ENCODE measurements at regions not wholly inside any gene's neighbourhood (a gene's known extent, or its start where the extent isn't known, plus 50 kb on each side); places are given as distances from the start of the nearest gene placed in this dataset.
"Not testable (repeated sequence)": the region's sequence is repeated elsewhere in the genome, so short reads cannot be mapped to it uniquely, and the experiment has no call there.

GRCh38 chr2:64880193-64880951 lies 108.8 kb upstream of the SLC1A4 start:
- TF ChIP-seq CTCF (IDR thresholded peaks at IDR 0.05) = no peak
- ATAC-seq (no peak), DNase-seq (no peak)
- intact Hi-C loops (cut with DNase I, micrococcal nuclease) = no loop called here
- H3K36me3 ChIP-seq (ENCODE audit: low read depth) = no peaks in the 10 kb centered on the region
- no peaks in the 10 kb centered on the region for H3K9me3 ChIP-seq
- H3K4me3 ChIP-seq = no peak overlapping the region
- H3K4me1 ChIP-seq (ENCODE audit: low read depth) = no peaks in the 10 kb centered on the region

DNA sequence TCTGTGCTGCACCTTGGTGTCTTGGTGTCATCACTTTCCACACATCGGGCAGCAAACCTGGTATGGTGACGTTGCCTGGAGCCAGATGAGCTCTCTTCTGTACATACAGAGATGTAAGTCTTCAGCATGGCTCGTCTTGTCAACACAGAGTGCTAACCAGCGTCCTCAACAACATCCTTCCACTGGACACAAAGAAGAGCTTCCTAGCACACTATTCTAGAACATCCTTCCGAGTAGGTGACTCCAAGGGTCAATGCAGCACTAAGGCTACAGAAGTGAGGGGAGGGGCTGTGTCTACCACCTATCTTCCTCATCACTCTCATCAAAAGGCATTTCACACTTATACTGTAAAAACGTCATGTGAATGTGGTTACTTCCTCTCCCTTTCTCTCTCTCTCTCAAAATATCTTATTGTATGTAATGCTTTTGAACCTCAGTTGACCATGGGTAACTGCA lies 108.1 kb upstream of the SLC1A4 start:
- Histone ChIP-seq H3K4me1 (ENCODE audit: low read depth) (no peaks in the 10 kb centered on the region), H3K36me3 (ENCODE audit: low read depth) (no peaks in the 10 kb centered on the region), H3K9me3 (no peaks in the 10 kb centered on the region), H3K4me3 (no peak overlapping the region)
- intact Hi-C loops (cut with DNase I, micrococcal nuclease) = no loop called here
- no peak for DNase-seq
- no peak for TF ChIP-seq CTCF (IDR thresholded peaks at IDR 0.05)
- no peak for ATAC-seq

DNA sequence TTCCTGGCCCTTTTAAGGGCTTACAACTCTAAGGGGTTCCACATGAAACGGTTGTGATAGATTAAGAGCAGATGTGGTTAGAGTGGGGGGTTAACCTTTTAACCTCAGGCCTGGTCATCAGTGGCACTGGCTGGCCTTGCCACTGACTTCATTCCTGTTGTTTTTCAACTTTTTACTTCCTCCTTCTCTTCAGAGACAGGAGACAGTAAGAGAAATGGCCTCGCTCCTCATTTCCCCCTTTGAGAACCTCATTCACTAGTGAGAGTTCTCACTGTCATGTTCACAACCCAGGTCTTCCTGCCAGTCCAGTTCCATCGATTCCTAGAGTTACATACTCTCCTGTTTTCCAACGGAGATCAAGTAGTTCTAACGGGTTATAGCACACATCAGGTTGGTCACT lies 101.6 kb upstream of the SLC1A4 start:
- DNase-seq = no peak
- TF ChIP-seq CTCF (IDR thresholded peaks at IDR 0.05) = no peak
- Histone ChIP-seq H3K36me3 (ENCODE audit: low read depth) (no peaks in the 10 kb centered on the region), H3K9me3 (no peaks in the 10 kb centered on the region), H3K4me3 (no peak overlapping the region), H3K4me1 (ENCODE audit: low read depth) (no peaks in the 10 kb centered on the region)
- no peak for ATAC-seq
- intact Hi-C loops (cut with DNase I, micrococcal nuclease) = no loop called here

DNA sequence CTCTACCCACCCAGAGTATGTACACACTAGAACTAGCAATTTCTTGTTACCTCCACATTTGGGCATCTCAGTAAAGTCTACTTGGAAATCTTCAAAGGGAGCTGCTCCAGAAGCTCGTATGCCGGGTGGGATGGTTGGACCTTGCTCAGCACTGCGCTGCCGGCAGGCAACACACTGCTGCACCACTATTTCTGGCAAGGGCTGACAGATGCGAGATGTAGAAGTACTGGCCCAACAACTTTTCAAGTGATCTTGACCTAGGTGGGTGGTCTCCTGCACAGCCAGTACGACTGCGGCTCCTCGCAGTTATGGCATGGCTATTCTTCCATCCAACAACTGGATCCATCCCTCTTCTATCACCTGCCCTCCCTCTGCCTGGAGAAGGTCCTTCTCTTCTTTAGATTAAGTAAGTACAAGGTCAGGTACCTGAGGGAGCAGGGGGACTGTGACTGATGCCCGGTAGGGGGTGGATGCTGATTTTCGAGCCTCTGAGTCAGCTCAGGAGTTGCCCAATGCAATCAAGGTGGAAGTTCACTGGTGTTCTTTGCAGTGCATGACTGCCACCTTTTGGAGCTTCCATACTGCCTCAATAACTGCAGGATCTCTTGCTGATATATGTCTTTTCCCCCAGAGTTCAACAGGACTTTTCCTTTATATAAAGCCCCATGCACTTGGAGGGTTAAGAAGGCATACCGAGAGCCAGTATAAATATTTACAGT lies 100.4 kb upstream of the SLC1A4 start:
- H3K4me1 ChIP-seq (ENCODE audit: low read depth) = no peaks in the 10 kb centered on the region
- no peaks in the 10 kb centered on the region for H3K36me3 ChIP-seq (ENCODE audit: low read depth)
- H3K4me3 ChIP-seq = no peak overlapping the region
- intact Hi-C loops (cut with DNase I, micrococcal nuclease) = no loop called here
- ATAC-seq = peak; percentile 50
- H3K9me3 ChIP-seq = no peaks in the 10 kb centered on the region
- DNase-seq = no peak
- no peak for TF ChIP-seq CTCF (IDR thresholded peaks at IDR 0.05)

DNA sequence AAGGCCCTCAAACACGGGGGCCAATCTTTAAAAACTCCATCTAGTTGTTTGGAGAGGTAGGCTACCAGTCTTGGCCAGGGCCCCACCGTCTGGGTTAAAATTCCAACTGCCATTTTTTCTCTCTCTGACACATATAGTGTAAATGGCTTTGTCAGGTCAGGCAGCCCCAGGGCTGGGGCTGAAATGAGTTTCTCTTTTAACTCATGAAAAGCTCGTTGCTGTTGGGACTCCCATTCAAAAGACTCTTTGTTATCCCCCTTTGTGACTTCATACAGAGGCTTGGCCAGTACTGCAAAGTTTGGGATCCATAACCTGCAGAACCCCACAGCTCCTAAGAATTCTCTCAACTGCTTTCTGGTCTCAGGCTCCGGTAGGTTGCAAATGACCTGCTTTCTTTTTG lies 99.4 kb upstream of the SLC1A4 start:
- H3K4me3 ChIP-seq = no peak overlapping the region
- H3K9me3 ChIP-seq = no peaks in the 10 kb centered on the region
- no peak for TF ChIP-seq CTCF (IDR thresholded peaks at IDR 0.05)
- no peak for DNase-seq
- no peak for ATAC-seq
- H3K36me3 ChIP-seq (ENCODE audit: low read depth) = no peaks in the 10 kb centered on the region
- intact Hi-C loops (cut with DNase I, micrococcal nuclease) = no loop called here
- H3K4me1 ChIP-seq (ENCODE audit: low read depth) = no peaks in the 10 kb centered on the region

- H3K9me3 ChIP-seq; DNase-seq; H3K4me3 ChIP-seq; H3K36me3 ChIP-seq (ENCODE audit: low read depth); intact Hi-C loops (cut with DNase I, micrococcal nuclease); ATAC-seq; H3K4me1 ChIP-seq (ENCODE audit: low read depth): not testable (repeated sequence)
These were observed 92.6 kb upstream of the SLC1A4 start for GRCh38 chr2:64896572-64896971.

All from mucosa of descending colon (tissue), 3 donors.